CD4-positive, alpha-beta memory T cell (primary cell): ENCODE measurements at regions not wholly inside any gene's neighbourhood (a gene's known extent, or its start where the extent isn't known, plus 50 kb on each side); places are given as distances from the start of the nearest gene placed in this dataset.
"Not testable (repeated sequence)": the region's sequence is repeated elsewhere in the genome, so short reads cannot be mapped to it uniquely, and the experiment has no call there.

Experiments
- CTCF ChIA-PET: fragments of 350-600 bp; sonication (Branson Sonifier 250); formaldehyde crosslinking; loops from one replicate; lab custom pipeline; 2021; ENCODE audit warnings: inconsistent platforms; ENCODE audit not compliant: partially characterized antibody; lab: Charles Lee
- POLR2A ChIA-PET: fragments of 350-600 bp; sonication (Branson Sonifier 250); formaldehyde crosslinking; loops from one replicate; lab custom pipeline; 2021; ENCODE audit not compliant: partially characterized antibody; lab: Charles Lee
- DNase-seq, 5 donors: peaks; one replicate each; pipeline versions ENCODE4 v3.0.0 to v3.0.0-alpha.2; 2020 to 2022; ENCODE audit warnings: mixed read lengths in 1 of 5
- H3K27ac ChIP-seq: one replicate; pipeline ENCODE4 v1.7.0; 2013; ENCODE audit warnings: low read depth, low read length
- H3K27me3 ChIP-seq: 2 replicates; pipeline ENCODE4 v1.7.0; 2013; ENCODE audit warnings: mild to moderate bottlenecking, low read length, moderate library complexity; ENCODE audit not compliant: insufficient read depth
- H3K36me3 ChIP-seq: 2 replicates; pipeline ENCODE4 v1.7.0; 2013; ENCODE audit warnings: mild to moderate bottlenecking, low read length, moderate library complexity; ENCODE audit not compliant: insufficient read depth
- H3K4me1 ChIP-seq: 2 replicates; pipeline ENCODE4 v1.7.0; 2013; ENCODE audit warnings: mild to moderate bottlenecking, low read length, moderate library complexity; ENCODE audit not compliant: insufficient read depth
- H3K4me3 ChIP-seq, 2 donors: one replicate each; pipeline ENCODE4 v1.7.0; 2013; ENCODE audit warnings: low read length in 2 of 2, mild to moderate bottlenecking in 1 of 2
- H3K9me3 ChIP-seq, 2 donors: one replicate each; pipeline ENCODE4 v1.7.0; 2013; ENCODE audit warnings: low read length in 2 of 2, control low read depth in 1 of 2; ENCODE audit not compliant: control insufficient read depth in 1 of 2
- H3K27ac Mint-ChIP-seq, 7 donors: one replicate each; pipeline ENCODE4 v1.8.0; 2020 to 2021; ENCODE audit warnings: mixed read lengths in 7 of 7, mild to moderate bottlenecking in 6 of 7, inconsistent platforms in 3 of 7, moderate library complexity in 3 of 7
- H3K27me3 Mint-ChIP-seq, 2 donors: one replicate each; pipeline ENCODE4 v1.8.0; 2020 to 2021; ENCODE audit warnings: mixed read lengths in 2 of 2
- H3K36me3 Mint-ChIP-seq, 2 donors: one replicate each; pipeline ENCODE4 v1.8.0; 2020 to 2021; ENCODE audit warnings: mixed read lengths in 2 of 2, inconsistent platforms in 1 of 2, mild to moderate bottlenecking in 1 of 2
- H3K4me1 Mint-ChIP-seq, 4 donors: one replicate each; pipeline ENCODE4 v1.8.0; 2020 to 2021; ENCODE audit warnings: mixed read lengths in 4 of 4, mild to moderate bottlenecking in 1 of 4
- H3K4me3 Mint-ChIP-seq, 8 donors: one replicate each; pipeline ENCODE4 v1.8.0; 2020 to 2021; ENCODE audit warnings: mixed read lengths in 8 of 8, mild to moderate bottlenecking in 7 of 8, moderate library complexity in 6 of 8, inconsistent platforms in 3 of 8
- H3K9me3 Mint-ChIP-seq, 8 donors: one replicate each; pipeline ENCODE4 v1.8.0; 2020 to 2021; ENCODE audit warnings: mixed read lengths in 8 of 8, mild to moderate bottlenecking in 5 of 8, inconsistent platforms in 3 of 8, moderate library complexity in 1 of 8
- intact Hi-C: fragments of 100-400 bp; cut with micrococcal nuclease; formaldehyde crosslinking; loops from one replicate; pipeline ENCODE4 v1.15.1; 2023

DNA sequence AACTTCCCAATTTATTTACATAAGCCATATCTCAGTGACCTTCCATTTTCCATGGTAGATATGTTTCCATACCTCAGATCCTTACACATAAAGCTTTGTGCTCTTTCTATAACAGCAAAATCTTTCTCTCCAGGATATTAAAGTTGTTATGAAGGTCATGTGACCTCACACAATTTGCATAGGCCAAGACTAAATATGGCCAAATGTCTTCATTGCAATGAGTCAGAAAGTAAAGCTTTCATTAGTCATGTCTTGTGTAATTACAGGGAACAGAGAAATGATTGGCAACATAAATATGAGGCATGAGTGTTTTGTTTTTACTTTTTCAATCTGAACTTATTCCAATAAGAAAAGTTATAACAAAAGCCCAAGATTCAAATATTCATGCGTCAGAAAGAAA lies 243.5 kb downstream of the ASXL3 start:
- H3K4me3 Mint-ChIP-seq: no peak overlapping the region
- peaks cover 0 to 6% of the 10 kb centered on the region in 2 donors for H3K9me3 ChIP-seq
- CTCF ChIA-PET: no interaction called here

DNA sequence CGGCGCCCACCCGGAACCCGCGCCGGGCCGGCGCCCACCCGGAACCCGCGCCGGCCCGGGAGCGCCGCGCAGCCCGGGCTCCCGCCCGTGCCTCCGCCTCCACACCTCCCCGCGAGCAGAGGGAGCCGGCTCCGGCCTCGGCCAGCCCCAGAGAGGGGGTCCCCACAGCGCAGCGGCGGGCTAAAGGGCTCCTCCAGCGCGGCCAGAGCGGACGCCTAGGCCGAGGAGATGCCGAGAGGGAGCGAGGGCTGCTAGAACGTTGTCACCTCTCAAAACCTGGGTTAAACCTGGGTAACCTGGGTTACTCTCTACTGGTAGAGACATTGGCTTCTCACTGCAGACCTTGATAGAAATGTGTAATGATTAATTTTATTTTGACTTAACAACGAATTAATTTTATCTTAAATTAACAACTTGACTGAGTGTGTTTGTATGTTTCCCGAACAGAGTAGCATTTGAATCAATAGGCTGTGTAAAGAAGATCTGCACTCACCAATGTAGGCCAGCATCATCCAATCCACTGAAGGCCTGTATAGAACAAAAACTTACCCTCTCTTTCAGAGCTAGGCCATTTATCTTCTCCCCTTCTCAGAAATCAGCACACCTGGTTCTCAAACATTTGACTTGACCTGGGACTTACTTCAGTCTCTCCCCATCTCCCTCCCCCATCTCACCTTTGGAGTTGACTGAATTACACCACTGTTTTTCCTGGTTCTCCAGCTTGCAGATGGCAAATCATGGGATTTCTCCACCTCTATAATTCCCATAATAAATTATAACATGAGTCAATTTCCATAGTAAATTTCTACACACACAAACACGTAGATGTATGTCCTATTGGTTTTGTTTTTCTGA lies 242.7 kb downstream of the ASXL3 start:
- H3K27ac ChIP-seq: no peak overlapping the region
- peaks cover 0 to 20% (median 12%) of the 10 kb centered on the region in 8 donors for H3K9me3 Mint-ChIP-seq
- no peaks in the 10 kb centered on the region for H3K36me3 ChIP-seq
- H3K27me3 Mint-ChIP-seq: no peaks in the 10 kb centered on the region
- no peak overlapping the region for H3K27ac Mint-ChIP-seq
- POLR2A ChIA-PET: no interaction called here
- peaks cover 0 to 8% of the 10 kb centered on the region in 2 donors for H3K9me3 ChIP-seq
- no peaks in the 10 kb centered on the region for H3K27me3 ChIP-seq
- no peak for DNase-seq
- peaks cover 0 to 3% (median 0%) of the 10 kb centered on the region in 4 donors for H3K4me1 Mint-ChIP-seq
- H3K4me3 Mint-ChIP-seq: no peak overlapping the region
- intact Hi-C loops: no loop called here
- CTCF ChIA-PET: no interaction called here
- no peaks in the 10 kb centered on the region for H3K36me3 Mint-ChIP-seq
- no peaks in the 10 kb centered on the region for H3K4me1 ChIP-seq
- H3K4me3 ChIP-seq: no peak overlapping the region

More for the DNA sequence above, 243.5 kb downstream of the ASXL3 start:
- H3K4me1 Mint-ChIP-seq: peaks cover 0 to 3% (median 0%) of the 10 kb centered on the region in 4 donors
- H3K27ac Mint-ChIP-seq: no peak overlapping the region
- POLR2A ChIA-PET: no interaction called here
- no peaks in the 10 kb centered on the region for H3K4me1 ChIP-seq
- no peaks in the 10 kb centered on the region for H3K36me3 ChIP-seq
- peaks cover 0 to 26% (median 13%) of the 10 kb centered on the region in 8 donors for H3K9me3 Mint-ChIP-seq
- H3K27me3 ChIP-seq: no peaks in the 10 kb centered on the region
- no peak for DNase-seq
- H3K27ac ChIP-seq: no peak overlapping the region
- intact Hi-C loops: no loop called here
- no peak overlapping the region for H3K4me3 ChIP-seq
- no peaks in the 10 kb centered on the region for H3K27me3 Mint-ChIP-seq
- no peaks in the 10 kb centered on the region for H3K36me3 Mint-ChIP-seq

DNA sequence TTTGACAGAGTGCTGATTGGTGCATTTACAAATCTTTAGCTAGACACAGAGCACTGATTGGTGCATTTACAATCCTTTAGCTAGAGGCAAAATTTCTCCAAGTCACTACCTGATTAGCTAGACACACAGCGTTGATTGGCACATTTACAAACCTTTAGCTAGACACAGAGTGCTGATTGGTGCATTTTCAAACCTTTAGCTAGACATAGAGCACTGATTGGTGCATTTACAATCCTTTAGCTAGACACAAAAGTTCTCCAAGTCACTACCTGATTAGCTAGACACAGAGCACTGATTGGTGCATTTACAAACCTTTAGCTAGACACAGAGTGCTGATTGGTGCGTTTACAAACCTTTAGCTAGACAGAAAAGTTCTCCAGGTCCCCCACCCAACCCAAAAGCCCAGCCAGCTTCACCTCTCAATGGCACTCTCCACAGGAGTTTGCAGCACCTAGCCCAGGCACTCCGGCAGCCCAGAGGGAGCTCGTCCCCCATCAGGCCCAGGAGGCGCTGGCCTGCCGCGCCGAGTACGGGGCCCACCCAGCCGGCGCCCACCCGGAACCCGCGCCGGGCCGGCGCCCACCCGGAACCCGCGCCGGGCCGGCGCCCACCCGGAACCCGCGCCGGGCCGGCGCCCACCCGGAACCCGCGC lies 241.8 kb downstream of the ASXL3 start:
- H3K36me3 Mint-ChIP-seq, intact Hi-C loops, H3K4me3 Mint-ChIP-seq, H3K4me1 ChIP-seq, H3K36me3 ChIP-seq, H3K4me3 ChIP-seq, H3K9me3 ChIP-seq, H3K27me3 ChIP-seq, H3K4me1 Mint-ChIP-seq, H3K27ac ChIP-seq, CTCF ChIA-PET, H3K27ac Mint-ChIP-seq, POLR2A ChIA-PET, DNase-seq, H3K27me3 Mint-ChIP-seq: not testable (repeated sequence)
- H3K9me3 Mint-ChIP-seq: peaks cover 0 to 20% (median 11%) of the 10 kb centered on the region in 8 donors

DNA sequence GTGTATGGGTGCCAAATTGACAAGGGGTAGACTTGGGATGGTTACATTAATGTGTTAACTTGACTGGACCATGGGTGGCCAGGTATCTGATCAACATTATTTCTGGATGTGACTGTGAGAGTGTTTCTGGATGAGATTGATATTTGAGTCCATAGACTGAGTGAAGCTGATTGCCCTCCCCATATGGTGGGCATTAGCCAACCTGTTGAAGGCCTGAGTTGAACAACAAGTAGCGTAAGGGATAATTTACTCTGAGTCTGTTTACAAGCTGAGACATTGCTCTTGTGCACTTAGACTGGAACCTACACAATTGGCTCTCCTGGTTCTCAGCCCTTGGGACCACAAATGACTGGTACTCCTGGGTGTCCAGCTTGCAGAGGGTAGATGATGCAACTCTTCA lies 240.1 kb downstream of the ASXL3 start:
- H3K27ac Mint-ChIP-seq: no peak overlapping the region
- ChIA-PET POLR2A (no interaction called here), CTCF (no interaction called here)
- H3K27ac ChIP-seq: no peak overlapping the region
- H3K9me3 Mint-ChIP-seq: peaks cover 0 to 20% (median 7%) of the 10 kb centered on the region in 8 donors
- H3K27me3 Mint-ChIP-seq: no peaks in the 10 kb centered on the region
- no peak overlapping the region for H3K4me3 Mint-ChIP-seq
- H3K4me1 Mint-ChIP-seq: peaks cover 0 to 3% (median 0%) of the 10 kb centered on the region in 4 donors
- H3K4me1 ChIP-seq: no peaks in the 10 kb centered on the region
- no peaks in the 10 kb centered on the region for H3K36me3 Mint-ChIP-seq
- DNase-seq: no peak
- H3K36me3 ChIP-seq: no peaks in the 10 kb centered on the region
- peaks cover 0 to 8% of the 10 kb centered on the region in 2 donors for H3K9me3 ChIP-seq
- intact Hi-C loops: no loop called here
- H3K4me3 ChIP-seq: no peak overlapping the region
- no peaks in the 10 kb centered on the region for H3K27me3 ChIP-seq

DNA sequence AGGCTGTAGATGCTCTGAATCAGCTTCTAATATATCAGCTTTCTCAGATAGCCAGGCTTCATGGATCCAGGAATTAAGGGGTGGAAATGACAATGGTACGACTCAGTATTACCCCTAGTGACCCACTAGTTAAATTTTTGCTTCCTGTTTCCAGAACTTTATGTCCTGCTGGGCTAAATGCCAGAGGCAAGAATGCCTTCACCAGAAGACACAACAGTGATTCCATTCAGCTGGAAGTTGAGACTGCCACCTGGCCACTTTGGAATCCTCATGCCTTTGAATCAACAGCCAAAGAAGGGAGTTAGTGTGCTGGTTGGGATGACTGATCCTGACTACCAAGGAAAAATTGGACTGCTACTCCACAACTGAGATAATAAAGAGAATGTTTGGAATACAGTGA lies 239.1 kb downstream of the ASXL3 start:
- POLR2A ChIA-PET: no interaction called here
- Histone ChIP-seq H3K27me3 (no peaks in the 10 kb centered on the region), H3K4me3 (no peak overlapping the region), H3K4me1 (no peaks in the 10 kb centered on the region), H3K36me3 (no peaks in the 10 kb centered on the region), H3K27ac (no peak overlapping the region), H3K9me3 (peaks cover 0 to 8% of the 10 kb centered on the region in 2 donors)
- CTCF ChIA-PET: no interaction called here
- intact Hi-C loops: no loop called here
- H3K4me3 Mint-ChIP-seq: peak overlapping the region in 1 of 8 donors; percentile 5
- peaks cover 0 to 19% (median 6%) of the 10 kb centered on the region in 8 donors for H3K9me3 Mint-ChIP-seq
- no peak overlapping the region for H3K27ac Mint-ChIP-seq
- no peaks in the 10 kb centered on the region for H3K36me3 Mint-ChIP-seq
- no peaks in the 10 kb centered on the region for H3K27me3 Mint-ChIP-seq
- peaks cover 0 to 3% (median 0%) of the 10 kb centered on the region in 4 donors for H3K4me1 Mint-ChIP-seq
- DNase-seq: no peak

DNA sequence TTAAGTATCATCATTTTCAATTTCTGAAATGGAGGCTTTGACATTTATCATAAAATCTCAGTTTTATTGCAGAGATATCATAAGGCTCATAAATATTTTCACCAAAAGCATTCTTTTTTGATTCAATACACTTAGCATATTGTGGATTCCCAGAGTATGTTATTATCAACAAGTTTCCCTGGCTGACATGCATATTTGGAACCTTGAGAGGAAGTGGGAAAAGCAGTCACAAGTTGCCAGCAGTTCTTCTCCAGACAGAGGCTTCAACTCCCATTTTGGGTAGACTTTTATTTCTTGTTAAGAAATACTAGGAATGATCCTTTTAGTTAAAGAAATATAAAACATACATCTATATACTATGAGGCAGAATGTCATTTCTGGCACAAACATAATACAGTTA lies 236.5 kb downstream of the ASXL3 start:
- H3K27me3 Mint-ChIP-seq: no peaks in the 10 kb centered on the region
- Histone ChIP-seq H3K9me3 (peaks cover 0 to 8% of the 10 kb centered on the region in 2 donors), H3K36me3 (no peaks in the 10 kb centered on the region), H3K4me3 (no peak overlapping the region), H3K27me3 (no peaks in the 10 kb centered on the region), H3K4me1 (no peaks in the 10 kb centered on the region), H3K27ac (no peak overlapping the region)
- H3K27ac Mint-ChIP-seq: no peak overlapping the region
- CTCF ChIA-PET: no interaction called here
- no peak overlapping the region for H3K4me3 Mint-ChIP-seq
- peaks cover 0 to 16% (median 8%) of the 10 kb centered on the region in 8 donors for H3K9me3 Mint-ChIP-seq
- intact Hi-C loops: no loop called here
- DNase-seq: no peak
- no peaks in the 10 kb centered on the region for H3K36me3 Mint-ChIP-seq
- no peaks in the 10 kb centered on the region for H3K4me1 Mint-ChIP-seq
- POLR2A ChIA-PET: no interaction called here

DNA sequence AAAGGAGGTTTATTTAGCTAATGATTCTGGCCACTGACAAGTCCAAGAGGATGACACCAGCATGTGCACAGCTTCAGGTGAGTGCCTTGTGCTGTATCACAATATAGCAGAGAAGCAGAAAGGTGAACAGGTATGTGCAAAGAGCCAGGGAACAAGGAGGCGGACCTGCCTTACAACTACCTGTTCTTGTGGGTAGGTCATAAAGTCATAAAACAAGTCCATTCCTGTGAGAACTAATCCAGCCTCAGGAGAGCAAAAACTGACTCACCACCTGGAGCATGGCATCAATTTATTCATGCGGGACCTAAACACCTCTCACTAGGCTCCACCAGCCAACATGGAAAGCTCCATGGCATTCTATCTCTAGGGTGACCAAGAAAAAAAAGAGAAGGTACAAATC lies 234.2 kb downstream of the ASXL3 start:
- Histone ChIP-seq H3K4me3 (no peak overlapping the region), H3K36me3 (no peaks in the 10 kb centered on the region), H3K4me1 (no peaks in the 10 kb centered on the region), H3K9me3 (peaks cover 0 to 8% of the 10 kb centered on the region in 2 donors), H3K27ac (no peak overlapping the region), H3K27me3 (no peaks in the 10 kb centered on the region)
- ChIA-PET POLR2A (no interaction called here), CTCF (no interaction called here)
- Mint-ChIP-seq H3K9me3 (peaks cover 0 to 9% (median 4%) of the 10 kb centered on the region in 8 donors), H3K4me1 (no peaks in the 10 kb centered on the region), H3K36me3 (no peaks in the 10 kb centered on the region), H3K27me3 (no peaks in the 10 kb centered on the region), H3K4me3 (no peak overlapping the region), H3K27ac (no peak overlapping the region)
- no peak for DNase-seq
- intact Hi-C loops: no loop called here
